HEK293 (cell line): ENCODE measurements at regions not wholly inside any gene's neighbourhood (a gene's known extent, or its start where the extent isn't known, plus 50 kb on each side); places are given as distances from the start of the nearest gene placed in this dataset.

ENCODE experiments used
- CTCF ChIA-PET: fragments of 350-600 bp; formaldehyde crosslinking; extraction: SDS; loops from one replicate; lab custom pipeline; 2021; ENCODE audit warnings: antibody characterized with exemption; lab: Yijun Ruan, JAX
- POLR2A ChIA-PET: fragments of 300-600 bp; formaldehyde crosslinking; extraction: SDS; loops from one replicate; lab custom pipeline; 2020; ENCODE audit warnings: antibody characterized with exemption, inconsistent platforms; lab: Yijun Ruan, JAX
- H3K27ac ChIP-seq: fragments of 200-500 bp; sonication (Bioruptor generic); 2 replicates; pipeline ENCODE4 v1.5.1; 2014; ENCODE audit warnings: low read depth, low read length, control low read depth, inconsistent platforms; ENCODE audit errors: extremely low read depth
- H3K36me3 ChIP-seq, 2 experiments: fragments of 200-500 bp in 1 of 2; sonication (Bioruptor generic) in 1 of 2; 1 replicate in 1 of 2; 2 replicates in 1 of 2; pipeline ENCODE4 v1.5.1; 2014 to 2017; ENCODE audit warnings: inconsistent platforms in 2 of 2, low read length in 2 of 2; ENCODE audit not compliant: control insufficient read depth in 2 of 2, insufficient read depth in 1 of 2
- H3K4me1 ChIP-seq: fragments of 200-500 bp; sonication (Bioruptor generic); 2 replicates; pipeline ENCODE4 v1.5.1; 2014; ENCODE audit warnings: mild to moderate bottlenecking, low read length, inconsistent platforms; ENCODE audit not compliant: control insufficient read depth, insufficient read depth
- H3K4me3 ChIP-seq: 2 replicates; pipeline ENCODE4 v1.5.1; 2011; ENCODE audit warnings: low read depth, mild to moderate bottlenecking, control low read depth, low read length, moderate library complexity
- H3K9me3 ChIP-seq: fragments of 200-500 bp; sonication (Bioruptor generic); 2 replicates; pipeline ENCODE4 v1.5.1; 2014; ENCODE audit warnings: low read depth, low read length, inconsistent platforms; ENCODE audit not compliant: control insufficient read depth, insufficient read depth
- HOXC10 ChIP-seq: sonication (generic); formaldehyde crosslinking; IDR thresholded peaks from 2 replicates; pipeline ENCODE4 v1.8.1; 2023; ENCODE audit warnings: mild to moderate bottlenecking, missing genetic modification reagents
- RBAK ChIP-seq: fragments of 450-650 bp; formaldehyde crosslinking; IDR thresholded peaks from 2 replicates; pipeline ENCODE4 v1.5.1; 2016; ENCODE audit warnings: missing biosample characterization, missing genetic modification characterization
- SCRT1 ChIP-seq: fragments of 450-650 bp; formaldehyde crosslinking; IDR thresholded peaks from 2 replicates; pipeline ENCODE4 v1.5.1; 2016; ENCODE audit warnings: missing biosample characterization, missing genetic modification characterization, borderline replicate concordance
- WT1 ChIP-seq: fragments of 450-650 bp; formaldehyde crosslinking; IDR thresholded peaks from 2 replicates; pipeline ENCODE4 v1.5.1; 2016; ENCODE audit warnings: missing biosample characterization, missing genetic modification characterization
- ZBTB17 ChIP-seq: fragments of 450-650 bp; formaldehyde crosslinking; IDR thresholded peaks from 2 replicates; pipeline ENCODE4 v1.5.1; 2016; ENCODE audit warnings: missing biosample characterization, missing genetic modification characterization
- ZBTB48 ChIP-seq: fragments of 450-650 bp; formaldehyde crosslinking; IDR thresholded peaks from 2 replicates; pipeline ENCODE4 v1.5.1; 2016; ENCODE audit warnings: missing biosample characterization, missing genetic modification characterization
- ZNF157 ChIP-seq: fragments of 450-650 bp; formaldehyde crosslinking; IDR thresholded peaks from 2 replicates; pipeline ENCODE4 v1.5.1; 2016; ENCODE audit warnings: missing biosample characterization, missing genetic modification characterization
- ZNF169 ChIP-seq: fragments of 450-650 bp; formaldehyde crosslinking; IDR thresholded peaks from 2 replicates; pipeline ENCODE4 v1.5.1; 2016; ENCODE audit warnings: missing biosample characterization, missing genetic modification characterization
- ZNF239 ChIP-seq: fragments of 450-650 bp; formaldehyde crosslinking; IDR thresholded peaks from 2 replicates; pipeline ENCODE4 v1.5.1; 2016; ENCODE audit warnings: missing biosample characterization, missing genetic modification characterization
- ZNF302 ChIP-seq: fragments of 450-650 bp; formaldehyde crosslinking; IDR thresholded peaks from 2 replicates; pipeline ENCODE4 v1.5.1; 2016; ENCODE audit warnings: missing biosample characterization, missing genetic modification characterization, low read depth
- ZNF391 ChIP-seq: fragments of 450-650 bp; formaldehyde crosslinking; IDR thresholded peaks from 2 replicates; pipeline ENCODE4 v1.5.1; 2016; ENCODE audit warnings: low read depth, missing biosample characterization, missing genetic modification characterization, borderline replicate concordance
- ZNF48 ChIP-seq: fragments of 450-650 bp; formaldehyde crosslinking; IDR thresholded peaks from 2 replicates; pipeline ENCODE4 v1.5.1; 2016; ENCODE audit warnings: missing biosample characterization, missing genetic modification characterization
- ZNF660 ChIP-seq: fragments of 450-650 bp; IDR thresholded peaks from 2 replicates; pipeline ENCODE4 v1.5.1; 2018; ENCODE audit warnings: missing biosample characterization, mild to moderate bottlenecking, missing genetic modification characterization
- ZNF677 ChIP-seq: fragments of 450-650 bp; IDR thresholded peaks from 2 replicates; pipeline ENCODE4 v1.5.0; 2018; ENCODE audit warnings: missing biosample characterization, mild to moderate bottlenecking, missing genetic modification characterization, moderate library complexity
- ZSCAN30 ChIP-seq: fragments of 450-650 bp; IDR thresholded peaks from 2 replicates; pipeline ENCODE4 v1.5.1; 2018; ENCODE audit warnings: missing biosample characterization, mild to moderate bottlenecking, missing genetic modification characterization, moderate library complexity
- ZXDB ChIP-seq: fragments of 450-650 bp; formaldehyde crosslinking; IDR thresholded peaks from 2 replicates; pipeline ENCODE4 v1.5.1; 2016; ENCODE audit warnings: missing biosample characterization, missing genetic modification characterization
- TF ChIP-seq, protein P1 (sequence below): IDR thresholded peaks from 2 replicates; pipeline ENCODE4 v1.6.1; 2011; ENCODE audit warnings: mild to moderate bottlenecking, low read depth, low read length, borderline replicate concordance
- TF ChIP-seq, protein P2 (sequence below): fragments of 450-650 bp; formaldehyde crosslinking; IDR thresholded peaks from 2 replicates; pipeline ENCODE4 v1.5.1; 2016; ENCODE audit warnings: missing biosample characterization, missing genetic modification characterization
- TF ChIP-seq, protein P3 (sequence below): fragments of 450-650 bp; IDR thresholded peaks from 2 replicates; pipeline ENCODE4 v1.5.1; 2018; ENCODE audit warnings: missing biosample characterization, mild to moderate bottlenecking, missing genetic modification characterization

DNA sequence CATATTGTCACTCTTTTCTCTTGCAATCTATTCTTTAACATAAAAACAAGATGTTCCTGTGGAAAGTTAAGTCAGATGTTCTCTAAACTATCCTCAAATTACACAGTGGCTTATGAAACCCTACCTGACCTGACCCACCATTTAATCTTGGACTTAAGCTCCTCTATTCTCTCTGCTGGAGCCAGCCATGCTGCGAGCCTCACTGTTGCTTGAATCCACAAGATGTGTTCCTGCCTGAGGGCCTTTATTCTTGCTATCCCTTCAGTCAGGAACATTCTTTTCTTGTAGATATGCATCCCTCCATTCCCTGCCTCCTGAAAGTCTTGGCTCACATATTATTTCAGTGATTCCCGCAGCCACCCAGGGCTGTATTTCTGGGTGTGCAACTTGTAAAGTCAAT is 283.2 kb downstream of the EPHA7 start (continued):
- TF ChIP-seq ZNF157 (tag by site-specific recombination) (no peak), ZNF660 (tag by site-specific recombination) (no peak)

DNA sequence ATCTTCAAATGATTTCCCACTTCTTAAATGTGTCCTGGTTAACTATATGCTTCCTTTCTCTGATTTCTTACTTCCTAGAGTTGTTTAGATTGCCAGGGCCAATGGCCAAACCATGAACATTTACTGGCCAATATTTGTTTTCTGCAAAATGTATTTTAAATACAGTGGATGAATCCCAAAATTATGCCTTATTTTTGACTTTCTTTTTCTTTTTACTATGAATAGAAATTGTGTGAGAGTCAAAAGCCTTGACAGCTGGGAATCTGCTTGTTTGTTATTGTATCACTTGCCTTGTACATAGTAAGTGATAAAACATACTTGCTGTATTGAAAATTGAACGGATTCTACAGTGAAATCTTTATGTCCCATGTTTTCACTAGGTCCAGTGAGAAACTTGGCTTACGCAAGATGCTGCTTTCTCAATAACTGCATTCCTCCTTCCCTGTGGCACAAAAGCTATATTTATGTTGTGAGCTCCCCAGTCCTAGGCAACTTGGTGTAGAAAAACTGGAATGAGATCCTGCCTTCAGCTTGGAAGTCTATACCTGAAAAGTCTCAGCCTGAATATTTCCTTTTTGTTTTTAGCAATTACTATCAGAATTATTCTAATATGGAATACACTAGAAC is 295.2 kb downstream of the EPHA7 start:
- no peaks in the 10 kb centered on the region for H3K9me3 ChIP-seq
- H3K27ac ChIP-seq = no peak overlapping the region
- CTCF ChIA-PET = no interaction called here
- POLR2A ChIA-PET = no interaction called here
- TF ChIP-seq ZNF677 = no peak
- no peak for TF ChIP-seq ZNF302 (tag by site-specific recombination)
- TF ChIP-seq ZNF48 (tag by site-specific recombination) = no peak
- TF ChIP-seq ZSCAN30 (tag by site-specific recombination) = no peak
- TF ChIP-seq, protein P1, sequence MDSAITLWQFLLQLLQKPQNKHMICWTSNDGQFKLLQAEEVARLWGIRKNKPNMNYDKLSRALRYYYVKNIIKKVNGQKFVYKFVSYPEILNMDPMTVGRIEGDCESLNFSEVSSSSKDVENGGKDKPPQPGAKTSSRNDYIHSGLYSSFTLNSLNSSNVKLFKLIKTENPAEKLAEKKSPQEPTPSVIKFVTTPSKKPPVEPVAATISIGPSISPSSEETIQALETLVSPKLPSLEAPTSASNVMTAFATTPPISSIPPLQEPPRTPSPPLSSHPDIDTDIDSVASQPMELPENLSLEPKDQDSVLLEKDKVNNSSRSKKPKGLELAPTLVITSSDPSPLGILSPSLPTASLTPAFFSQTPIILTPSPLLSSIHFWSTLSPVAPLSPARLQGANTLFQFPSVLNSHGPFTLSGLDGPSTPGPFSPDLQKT = no peak
- no peaks in the 10 kb centered on the region for H3K4me1 ChIP-seq
- H3K4me3 ChIP-seq = no peak overlapping the region
- H3K36me3 ChIP-seq = no peaks in the 10 kb centered on the region

DNA sequence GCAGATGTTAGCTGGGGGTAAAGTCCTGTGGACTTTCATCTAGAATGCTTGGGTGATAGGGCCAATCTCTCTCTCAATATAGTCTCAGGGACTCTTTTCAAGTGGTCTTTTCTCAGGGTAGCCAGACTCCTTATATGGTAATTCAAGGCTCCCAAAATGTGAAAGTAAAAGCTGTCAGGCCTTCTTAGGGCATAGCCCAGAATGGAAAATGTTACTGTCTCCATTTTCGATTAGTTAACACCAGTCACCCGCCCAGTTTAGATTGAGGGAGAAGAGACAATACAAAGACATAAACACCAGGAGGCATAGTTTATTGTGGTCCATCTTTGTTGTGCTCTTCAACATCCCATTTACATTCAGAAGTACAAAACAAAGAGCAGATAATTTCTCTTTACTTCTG is 295.8 kb downstream of the EPHA7 start:
- H3K27ac ChIP-seq = no peak overlapping the region
- POLR2A ChIA-PET = no interaction called here
- no peaks in the 10 kb centered on the region for H3K9me3 ChIP-seq
- H3K36me3 ChIP-seq = no peaks in the 10 kb centered on the region
- CTCF ChIA-PET = no interaction called here
- H3K4me3 ChIP-seq = no peak overlapping the region
- TF ChIP-seq ZNF169 (tag by site-specific recombination) = no peak
- no peak for TF ChIP-seq RBAK (tag by site-specific recombination)
- TF ChIP-seq HOXC10 (CRISPR knock-in tag) = no peak
- no peak for TF ChIP-seq SCRT1 (tag by site-specific recombination)
- no peak for TF ChIP-seq ZBTB17 (tag by site-specific recombination)
- TF ChIP-seq, protein P2, sequence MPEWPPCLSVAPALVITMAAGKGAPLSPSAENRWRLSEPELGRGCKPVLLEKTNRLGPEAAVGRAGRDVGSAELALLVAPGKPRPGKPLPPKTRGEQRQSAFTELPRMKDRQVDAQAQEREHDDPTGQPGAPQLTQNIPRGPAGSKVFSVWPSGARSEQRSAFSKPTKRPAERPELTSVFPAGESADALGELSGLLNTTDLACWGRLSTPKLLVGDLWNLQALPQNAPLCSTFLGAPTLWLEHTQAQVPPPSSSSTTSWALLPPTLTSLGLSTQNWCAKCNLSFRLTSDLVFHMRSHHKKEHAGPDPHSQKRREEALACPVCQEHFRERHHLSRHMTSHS = no peak
- no peak for TF ChIP-seq WT1 (tag by site-specific recombination)
- TF ChIP-seq ZXDB = no peak
- TF ChIP-seq, protein P3, sequence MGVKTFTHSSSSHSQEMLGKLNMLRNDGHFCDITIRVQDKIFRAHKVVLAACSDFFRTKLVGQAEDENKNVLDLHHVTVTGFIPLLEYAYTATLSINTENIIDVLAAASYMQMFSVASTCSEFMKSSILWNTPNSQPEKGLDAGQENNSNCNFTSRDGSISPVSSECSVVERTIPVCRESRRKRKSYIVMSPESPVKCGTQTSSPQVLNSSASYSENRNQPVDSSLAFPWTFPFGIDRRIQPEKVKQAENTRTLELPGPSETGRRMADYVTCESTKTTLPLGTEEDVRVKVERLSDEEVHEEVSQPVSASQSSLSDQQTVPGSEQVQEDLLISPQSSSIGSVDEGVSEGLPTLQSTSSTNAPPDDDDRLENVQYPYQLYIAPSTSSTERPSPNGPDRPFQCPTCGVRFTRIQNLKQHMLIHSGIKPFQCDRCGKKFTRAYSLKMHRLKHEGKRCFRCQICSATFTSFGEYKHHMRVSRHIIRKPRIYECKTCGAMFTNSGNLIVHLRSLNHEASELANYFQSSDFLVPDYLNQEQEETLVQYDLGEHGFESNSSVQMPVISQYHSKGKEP (tag by site-specific recombination) = no peak
- TF ChIP-seq ZNF239 (tag by site-specific recombination) = no peak
- TF ChIP-seq ZBTB48 (tag by site-specific recombination) = no peak
- TF ChIP-seq ZNF391 (tag by site-specific recombination) = no peak
- no peaks in the 10 kb centered on the region for H3K4me1 ChIP-seq
